ENCODE measurements at regions not wholly inside any gene's neighbourhood (a gene's known extent, or its start where the extent isn't known, plus 50 kb on each side); places are given as distances from the start of the nearest gene placed in this dataset.

- TF ChIP-seq POLR2AphosphoS5 (IDR thresholded peaks at IDR 0.05; ENCODE audit: low read depth, low read length) (no peak), SIN3A (IDR thresholded peaks at IDR 0.05; ENCODE audit: borderline replicate concordance, insufficient read depth, low read length) (no peak)
Observed at GRCh38 chr10:70942725-70943124, 54.4 kb upstream of the PCBD1 start.

Measured in PFSK-1 (cell line).